COLO829 (cell line): ENCODE measurements at regions not wholly inside any gene's neighbourhood (a gene's known extent, or its start where the extent isn't known, plus 50 kb on each side); places are given as distances from the start of the nearest gene placed in this dataset.
"Not testable (repeated sequence)": the region's sequence is repeated elsewhere in the genome, so short reads cannot be mapped to it uniquely, and the experiment has no call there.

ENCODE experiments used
- DNase-seq: peaks from one replicate; pipeline ENCODE4 v3.0.0; 2012; ENCODE audit warnings: low spot score

DNA sequence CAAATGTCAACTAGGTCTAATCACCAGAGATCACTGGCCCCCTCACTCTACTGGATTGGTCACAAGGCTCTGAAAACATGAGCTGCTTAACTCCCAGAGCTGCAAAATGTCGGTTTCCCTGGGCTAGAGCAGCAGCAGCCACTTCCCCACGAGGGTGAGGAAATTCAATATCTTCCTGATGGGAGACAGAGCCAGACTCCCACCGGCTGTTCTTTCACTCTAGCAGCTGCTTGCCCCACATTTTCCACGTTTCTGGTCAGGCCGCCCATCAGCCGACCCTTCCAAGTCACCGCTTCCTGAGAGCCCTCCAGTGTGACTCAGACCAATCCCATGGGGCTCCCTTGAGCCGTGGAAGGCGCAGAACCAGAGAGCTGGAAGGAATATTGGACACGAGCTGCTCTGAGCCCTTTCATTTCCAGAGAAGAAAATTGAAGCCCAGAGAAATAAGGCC lies 227.0 kb downstream of the ADAMTS15 start:
- peak; percentile 8 for DNase-seq

DNA sequence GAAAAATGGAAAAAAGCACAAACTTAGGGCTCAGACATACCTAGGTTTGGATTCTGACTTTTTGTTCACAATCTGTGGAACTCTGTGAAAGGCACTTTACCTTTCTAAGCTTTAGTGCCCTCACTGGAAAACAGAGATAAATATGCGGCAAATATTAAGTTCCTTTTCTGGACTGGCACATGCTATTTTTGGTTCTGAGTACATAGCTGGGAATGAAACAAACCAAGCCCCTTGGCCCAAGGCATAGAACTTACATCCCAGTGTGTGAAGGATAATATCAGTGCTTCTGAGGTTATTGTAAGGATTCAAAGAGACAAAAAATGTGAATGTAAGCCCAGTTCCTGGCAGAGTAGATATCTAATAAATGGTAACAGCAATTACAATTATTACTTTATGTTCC lies 227.5 kb downstream of the ADAMTS15 start:
- DNase-seq = no peak

DNA sequence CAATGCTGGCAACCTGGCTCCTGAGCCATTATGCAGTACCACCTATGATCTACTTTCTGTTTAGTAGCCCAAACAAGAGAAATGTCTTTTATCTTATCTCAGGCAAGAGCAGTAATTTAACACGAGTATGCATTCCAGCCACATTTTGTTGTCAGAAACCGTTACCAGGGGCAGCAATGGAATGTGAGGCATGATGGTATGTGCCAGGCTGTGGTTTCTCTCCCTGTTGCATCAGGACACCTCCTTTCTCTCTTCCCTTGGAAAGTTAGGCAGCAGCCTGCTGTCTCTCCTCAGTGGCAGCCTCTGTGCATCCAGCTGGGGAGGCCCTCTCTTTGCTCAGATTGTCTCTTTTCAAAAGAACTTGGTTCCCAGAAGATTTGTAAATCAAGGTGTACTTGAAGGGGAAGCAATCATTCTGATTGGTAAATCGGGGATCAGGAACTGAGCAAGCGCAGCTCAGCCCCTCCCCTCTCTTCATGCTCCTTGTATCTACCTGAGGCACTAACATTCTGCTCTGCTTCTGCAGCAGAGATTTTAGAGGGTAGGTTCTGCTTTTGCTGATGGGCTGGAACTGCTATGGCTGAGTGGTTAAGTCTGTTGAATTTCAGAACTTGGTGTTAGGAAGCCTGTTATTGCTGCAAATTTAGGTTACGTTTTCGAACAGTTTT lies 229.2 kb downstream of the ADAMTS15 start:
- no peak for DNase-seq

DNA sequence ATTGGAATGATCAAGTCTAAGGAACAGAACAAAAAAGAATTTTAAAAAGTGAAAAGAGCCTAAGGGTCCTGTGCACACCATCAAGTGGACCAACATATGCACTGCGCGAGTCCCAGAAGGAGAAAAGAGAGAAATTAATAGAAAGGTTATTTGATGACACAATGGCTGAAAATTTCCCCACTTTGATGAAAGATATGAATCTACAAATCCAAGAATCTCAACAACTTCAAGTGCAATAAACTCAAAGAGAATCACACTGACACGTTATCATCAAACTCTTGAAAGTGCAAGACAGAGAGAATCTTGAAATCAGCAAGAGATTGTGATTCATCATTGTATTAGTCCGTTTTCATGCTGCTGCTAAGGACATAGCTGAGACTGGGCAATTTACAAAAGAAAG lies 230.8 kb downstream of the ADAMTS15 start:
- no peak for DNase-seq

DNA sequence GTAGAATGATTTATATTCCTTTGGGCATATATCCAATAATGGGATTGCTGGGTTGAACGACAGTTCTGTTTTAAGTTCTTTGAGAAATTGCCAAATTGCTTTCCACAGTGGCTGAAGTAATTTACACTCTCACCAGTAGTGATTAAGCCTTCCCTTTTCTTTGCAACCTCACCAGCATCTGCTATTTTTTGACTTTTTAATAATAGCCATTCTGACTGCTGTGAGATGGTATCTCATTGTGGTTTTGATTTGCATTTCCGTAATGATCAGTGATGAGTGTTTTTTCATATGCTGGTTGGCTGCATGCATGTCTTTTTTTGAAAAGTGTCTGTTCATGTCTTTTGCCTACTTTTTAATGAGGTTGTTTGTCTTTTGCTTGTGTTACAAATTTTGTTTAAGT lies 233.8 kb downstream of the SNX19 start:
- DNase-seq = not testable (repeated sequence)

DNA sequence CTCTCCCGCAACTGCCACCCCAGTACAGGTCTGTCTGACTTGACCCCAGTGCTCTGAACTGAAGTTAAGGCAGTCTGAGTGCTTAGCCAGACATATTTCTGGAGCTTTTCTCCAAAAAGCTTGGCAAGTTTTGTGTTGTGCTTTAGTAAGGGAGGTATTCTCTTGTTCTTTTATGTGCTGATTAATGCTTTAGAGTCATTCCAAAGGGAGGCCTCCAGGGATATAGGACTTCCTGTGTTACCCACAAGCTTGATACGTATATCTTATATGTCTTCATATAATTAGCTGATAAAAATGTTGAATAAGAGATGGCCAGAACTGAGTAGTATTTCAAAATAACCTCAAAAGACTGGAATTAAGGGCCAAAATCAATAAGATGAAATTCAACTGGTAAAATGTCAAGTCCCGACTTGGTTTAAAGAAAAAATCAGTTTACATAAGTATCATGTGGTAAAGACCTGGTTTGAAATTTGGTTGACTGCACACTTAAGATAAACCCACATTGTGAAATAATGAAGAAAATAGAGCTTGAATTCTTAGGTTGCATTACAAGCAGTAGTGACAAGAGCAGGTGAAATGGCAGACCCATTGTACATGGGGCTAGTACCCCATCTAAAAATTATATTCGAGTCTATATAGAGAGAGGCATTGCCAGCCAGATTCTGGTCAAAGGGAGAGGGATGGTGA lies 226.9 kb downstream of the SNX19 start:
- DNase-seq = no peak

DNA sequence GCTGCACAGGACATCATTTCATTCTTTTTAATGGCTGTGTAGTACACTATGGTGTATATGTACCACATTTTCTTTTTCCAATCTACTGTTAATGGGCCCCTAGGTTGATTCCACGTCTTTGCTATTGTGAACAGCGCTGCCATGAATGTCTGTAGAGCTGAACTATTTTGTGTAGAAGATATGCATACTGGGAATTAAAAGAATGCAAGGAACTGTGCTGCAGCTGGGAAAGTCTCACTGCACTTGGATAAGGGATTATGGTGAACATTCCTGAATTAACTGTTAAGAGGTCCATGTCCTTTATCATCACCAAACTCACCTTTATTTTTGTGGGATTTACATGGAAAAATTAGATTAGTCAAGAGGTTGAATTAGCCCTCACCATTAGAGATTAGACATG lies 224.7 kb downstream of the SNX19 start:
- no peak for DNase-seq

DNA sequence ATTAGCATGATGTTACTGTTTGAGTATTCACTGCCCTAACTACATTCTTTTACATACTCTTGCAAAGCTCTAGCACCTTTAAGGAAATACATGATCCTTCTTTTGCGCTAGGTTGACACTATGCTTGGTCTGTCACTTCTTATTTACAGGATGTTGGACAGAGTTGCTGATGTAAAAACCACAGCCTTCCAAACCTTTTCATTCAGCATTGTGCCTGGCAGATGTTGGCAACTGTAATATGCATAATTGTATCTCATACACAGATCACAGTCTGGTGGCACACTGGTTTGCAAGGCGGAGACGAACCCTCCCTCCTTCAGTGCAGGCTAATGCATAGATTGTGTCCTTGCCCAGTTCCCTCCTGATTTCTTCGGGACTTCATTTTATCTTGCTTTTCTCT lies 224.1 kb downstream of the SNX19 start:
- DNase-seq = no peak

DNA sequence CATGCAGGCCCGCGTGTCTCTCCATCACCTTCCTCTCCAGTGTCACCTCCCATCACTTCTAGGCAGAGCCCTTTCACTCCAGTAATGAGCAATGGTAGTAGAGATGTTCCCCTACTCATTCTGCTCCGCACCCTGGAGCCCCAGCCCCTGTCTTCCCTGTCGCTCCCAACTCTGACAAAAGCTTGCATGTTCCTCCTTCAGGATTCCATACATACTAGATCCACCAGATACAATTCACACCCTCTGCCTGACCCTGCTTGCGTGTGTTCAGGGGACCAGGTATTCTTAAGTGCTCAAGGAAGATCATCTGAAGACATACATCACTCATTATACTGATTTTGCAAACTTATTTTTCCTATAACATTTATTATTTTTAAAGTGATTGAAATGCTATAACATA lies 222.7 kb downstream of the SNX19 start:
- no peak for DNase-seq

DNA sequence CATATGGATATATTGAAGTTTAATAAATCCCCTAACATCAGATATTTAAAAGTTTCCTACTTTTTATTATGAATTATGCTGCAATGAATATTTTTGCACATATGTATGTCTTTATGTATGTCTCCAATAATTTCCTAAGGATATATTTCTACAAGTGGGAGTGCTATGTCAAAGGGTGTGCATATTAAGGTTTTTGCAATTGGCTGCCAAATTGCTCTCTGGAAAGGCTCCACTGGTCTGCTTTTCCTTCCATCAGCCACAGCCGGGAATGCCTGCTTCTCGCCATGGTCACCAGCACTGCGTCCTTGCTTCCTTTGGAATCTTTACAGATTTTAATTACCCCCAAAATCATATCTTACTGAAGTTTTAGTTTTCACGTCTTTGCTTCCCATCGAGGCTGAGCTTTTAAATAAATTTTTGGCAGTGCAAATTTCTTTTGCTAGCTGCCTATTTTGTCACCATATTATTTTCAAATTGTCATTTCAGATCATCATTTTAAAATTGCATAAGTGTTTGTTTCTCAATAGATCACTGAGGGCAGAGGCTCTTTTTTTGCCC lies 221.7 kb downstream of the SNX19 start:
- DNase-seq = no peak

DNA sequence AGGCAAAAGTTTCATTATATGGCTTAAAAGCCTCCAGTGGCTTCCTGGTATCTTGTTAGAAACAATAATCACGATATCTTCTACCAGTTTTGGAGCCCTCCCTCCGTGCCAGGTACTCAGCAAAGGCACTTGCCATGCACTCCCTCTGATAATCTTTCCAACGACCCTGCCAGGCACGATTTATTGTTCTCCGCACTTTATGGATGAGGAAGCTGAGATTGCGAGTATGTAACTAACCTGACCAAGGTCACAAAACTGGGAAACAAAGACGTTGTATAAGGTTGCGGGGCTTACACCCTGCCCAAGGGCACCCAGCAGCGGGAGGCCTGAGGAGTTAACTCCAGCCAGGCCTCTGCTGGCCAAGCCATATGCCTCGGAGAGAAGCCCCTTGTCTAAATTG lies 218.1 kb downstream of the SNX19 start:
- no peak for DNase-seq

DNA sequence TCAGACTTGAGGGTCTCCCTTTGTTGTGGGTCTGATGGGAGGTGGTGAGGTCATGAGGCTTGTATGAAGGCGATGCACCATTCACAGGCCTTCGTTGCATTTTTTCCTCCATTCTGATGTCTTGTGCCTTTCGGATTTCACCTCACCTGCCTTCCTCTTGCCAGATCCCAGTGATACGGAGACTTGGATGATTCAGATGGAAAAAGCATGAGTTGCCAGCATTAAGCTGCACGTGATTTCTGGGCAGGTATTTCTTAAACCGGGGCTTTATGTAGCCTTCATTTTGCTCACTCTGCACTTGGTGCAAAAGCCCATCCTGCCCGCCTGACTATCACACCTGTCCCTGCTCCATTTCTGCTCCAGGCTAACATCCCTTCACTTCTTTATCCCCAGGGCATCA lies 216.7 kb downstream of the SNX19 start:
- DNase-seq = no peak

DNA sequence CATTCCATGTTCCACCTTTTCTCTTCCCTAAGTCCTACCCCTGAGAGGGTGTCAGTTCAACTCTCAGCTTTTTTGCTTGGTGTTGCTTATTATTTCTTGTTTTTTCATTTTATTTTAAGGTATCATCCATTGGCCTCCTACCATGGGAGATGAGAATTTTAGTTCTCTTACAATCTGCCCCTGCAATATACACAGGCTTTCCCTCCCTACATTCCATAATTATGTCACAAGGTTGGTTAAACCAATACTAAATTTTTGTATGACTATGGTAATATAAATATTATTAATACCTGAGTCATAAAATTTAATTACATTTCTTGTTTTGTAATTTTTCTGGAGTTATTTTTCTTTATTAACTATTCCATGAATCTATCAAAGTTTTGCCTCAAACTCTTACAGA lies 216.2 kb downstream of the SNX19 start:
- no peak for DNase-seq

DNA sequence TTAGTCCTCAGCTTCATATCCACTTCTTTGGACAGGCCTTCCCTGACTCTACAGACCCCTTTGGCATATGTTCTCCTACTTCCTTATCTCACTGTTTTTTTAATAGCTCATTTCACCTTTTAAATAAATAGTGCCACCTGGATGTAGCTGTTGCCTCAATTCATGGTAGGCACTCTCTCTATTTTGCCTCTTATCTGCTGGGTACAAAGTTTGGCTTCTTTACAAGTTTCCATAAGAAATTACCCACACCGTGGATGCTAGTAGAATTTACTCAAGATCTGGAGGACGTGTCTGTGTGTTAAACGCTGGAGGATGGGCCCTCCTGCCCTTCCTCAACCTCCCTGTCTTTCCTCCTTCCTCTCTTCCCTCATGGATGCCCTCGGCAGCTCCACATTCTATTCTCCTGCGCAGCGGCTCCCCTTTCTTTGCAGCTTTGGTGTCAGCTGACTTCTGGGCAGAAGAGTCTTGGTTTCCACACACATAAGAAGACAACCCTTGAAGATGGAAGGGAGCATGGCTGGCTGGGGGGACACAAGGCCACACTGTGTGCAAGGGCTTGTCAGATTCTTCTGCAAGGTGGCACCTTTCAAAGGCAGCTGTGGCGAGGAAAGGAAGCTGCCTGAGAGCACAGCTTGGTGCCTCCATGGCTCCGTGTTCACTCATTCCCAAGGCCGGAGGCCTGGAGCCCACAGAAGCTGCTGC lies 212.6 kb downstream of the SNX19 start:
- no peak for DNase-seq

DNA sequence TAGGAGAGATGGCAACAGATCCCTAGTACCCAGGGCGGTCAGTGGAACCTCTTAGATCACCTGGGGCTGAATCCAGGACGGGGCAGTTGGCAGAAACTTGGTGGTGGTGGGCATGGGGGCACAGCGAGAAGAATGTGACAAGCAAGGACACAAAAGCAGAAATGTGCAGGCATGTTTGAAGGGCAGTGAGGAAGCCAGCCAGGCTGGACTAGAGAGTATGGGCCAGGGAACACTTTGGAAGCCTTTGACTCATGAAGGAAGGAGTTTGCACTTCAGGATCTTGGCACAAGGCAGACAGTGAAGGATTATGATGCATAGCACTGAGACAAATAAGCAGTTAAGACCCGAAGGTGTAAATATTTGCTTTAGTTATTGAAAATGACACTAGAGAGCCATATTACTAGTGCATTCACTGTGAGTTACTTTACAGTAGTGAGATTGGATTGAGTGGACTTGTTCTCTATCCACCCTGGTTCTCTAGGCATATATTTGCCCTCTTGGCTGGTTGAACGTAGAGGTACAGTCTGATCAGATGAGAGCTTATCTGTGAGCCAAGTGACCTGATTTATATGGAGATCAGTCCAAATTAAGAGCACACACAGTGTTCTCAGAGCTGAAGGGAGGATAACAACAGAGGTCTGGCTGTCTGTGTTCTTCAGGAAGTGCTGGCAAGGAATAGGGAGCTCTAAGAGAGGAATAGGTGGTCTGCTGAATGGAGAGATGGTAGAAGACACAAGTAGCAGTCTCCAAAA lies 210.4 kb downstream of the SNX19 start:
- no peak for DNase-seq

DNA sequence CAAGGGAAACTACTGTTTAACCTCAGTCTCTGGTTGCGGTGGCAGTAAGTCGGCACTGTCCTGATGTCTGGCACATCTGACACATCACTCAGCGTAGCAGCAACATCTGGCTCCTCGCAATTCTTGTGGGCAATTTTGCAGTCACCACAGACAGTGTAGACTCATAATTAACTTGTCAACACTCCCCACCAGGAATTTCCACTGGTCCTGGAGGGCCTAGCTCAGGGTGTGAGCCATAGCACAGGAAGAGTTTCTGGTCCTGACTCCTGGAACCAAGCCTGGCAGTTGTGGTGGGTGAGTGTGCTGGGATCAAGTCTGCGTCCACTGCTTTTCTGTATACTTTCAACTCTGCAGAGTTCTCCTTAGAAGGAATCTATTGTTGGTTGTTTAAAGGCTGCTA lies 209.7 kb downstream of the SNX19 start:
- DNase-seq = no peak

DNA sequence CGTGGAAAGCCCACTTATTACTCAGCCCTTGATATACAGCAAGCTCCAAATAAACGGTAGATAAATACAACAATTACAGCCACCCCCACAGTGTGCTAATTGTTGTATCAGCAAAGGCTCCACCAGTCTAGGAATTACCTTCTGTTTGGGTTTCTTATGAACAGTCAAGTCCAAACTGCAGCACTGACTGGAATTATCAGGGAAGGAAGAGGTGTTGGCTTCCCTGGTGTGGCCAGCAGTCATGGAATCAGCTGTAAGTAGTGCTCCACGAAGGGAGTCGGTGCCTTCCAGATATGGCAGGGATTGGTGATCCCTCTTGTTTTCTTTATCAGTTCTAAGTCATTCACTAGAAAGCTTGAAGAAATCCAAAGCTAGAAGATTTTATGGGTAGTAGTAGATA lies 209.1 kb downstream of the SNX19 start:
- DNase-seq = no peak

DNA sequence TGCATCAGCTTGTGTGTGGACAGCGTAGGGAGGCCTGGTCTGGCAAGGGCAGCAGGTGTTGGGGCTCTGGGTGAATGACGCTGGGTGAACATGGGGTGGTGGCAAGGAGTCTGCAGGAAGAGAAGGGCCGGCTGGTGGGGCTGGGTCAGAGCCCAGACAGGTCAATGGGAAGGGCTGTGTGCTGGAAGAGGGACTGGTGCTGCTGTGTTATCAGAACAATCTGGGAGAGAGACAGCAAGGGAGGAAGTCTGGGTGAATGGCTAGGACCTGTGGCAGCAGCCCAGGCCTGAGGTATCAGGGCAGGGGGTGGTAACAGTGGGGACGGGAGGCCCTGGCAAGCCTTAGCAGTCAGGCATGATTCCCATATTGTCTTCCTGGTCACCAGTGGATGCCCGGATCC lies 206.7 kb downstream of the SNX19 start:
- DNase-seq = no peak

DNA sequence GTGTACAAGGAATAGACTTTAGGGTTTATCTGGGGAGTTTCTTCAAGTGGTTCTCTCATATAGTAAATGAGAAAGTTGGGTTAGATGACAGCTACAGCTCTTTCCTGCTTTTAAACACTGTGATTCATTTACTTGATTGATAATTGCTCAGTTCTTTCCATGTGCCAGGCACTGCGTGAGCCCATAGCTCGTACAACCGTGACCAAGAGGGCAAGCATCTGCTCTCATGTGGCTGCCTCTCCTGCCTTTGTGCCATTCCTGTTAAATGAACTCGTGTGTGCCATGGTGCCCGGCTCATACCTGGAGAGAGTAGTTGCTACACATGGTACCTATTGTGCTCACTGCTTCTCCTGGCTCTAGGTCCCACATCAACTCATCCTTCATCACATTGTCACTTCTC lies 206.3 kb downstream of the SNX19 start:
- DNase-seq = no peak

DNA sequence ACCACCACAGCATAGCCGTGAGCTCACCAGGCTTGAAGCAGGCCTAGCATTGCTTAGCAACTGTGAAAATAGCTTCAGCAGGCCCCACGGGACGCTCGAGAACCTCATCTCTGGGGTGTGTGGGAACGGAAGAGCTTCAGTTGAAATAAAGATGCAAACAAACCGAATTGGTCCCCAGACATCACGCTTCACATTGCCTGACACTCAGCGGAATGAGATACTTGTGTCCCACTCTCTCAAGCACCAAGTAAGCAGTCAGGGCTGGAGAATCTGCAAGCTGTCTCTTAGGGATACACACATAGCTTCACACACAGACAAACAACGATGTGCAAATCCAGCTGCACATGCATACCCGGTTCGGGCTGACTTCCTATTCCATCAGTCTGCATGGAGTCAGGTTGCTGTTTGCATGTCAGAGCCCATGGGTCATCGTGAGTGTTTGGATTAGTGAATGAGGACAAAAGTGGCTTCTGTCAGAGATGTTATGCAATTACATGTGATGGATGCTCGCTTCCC lies 205.7 kb downstream of the SNX19 start:
- no peak for DNase-seq

DNA sequence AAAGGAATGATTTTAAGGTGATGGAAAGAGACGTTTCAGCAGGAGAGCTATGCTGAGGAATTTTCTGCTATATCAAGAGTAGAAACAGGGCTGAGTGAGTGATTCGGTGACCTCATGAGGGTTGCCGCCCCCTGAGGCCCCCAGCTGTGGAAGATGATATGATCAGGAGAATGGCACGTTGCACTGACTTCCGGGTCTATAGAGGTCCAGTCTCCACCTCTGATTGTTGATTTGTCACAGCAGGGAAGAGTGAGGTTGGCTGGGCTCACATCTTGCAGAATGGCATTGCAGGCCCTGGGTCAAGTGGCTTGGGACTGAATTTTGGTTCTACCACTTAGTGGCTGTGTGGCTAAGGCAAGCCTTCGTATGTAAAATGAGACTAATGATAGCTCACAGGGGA lies 205.1 kb downstream of the SNX19 start:
- no peak for DNase-seq

DNA sequence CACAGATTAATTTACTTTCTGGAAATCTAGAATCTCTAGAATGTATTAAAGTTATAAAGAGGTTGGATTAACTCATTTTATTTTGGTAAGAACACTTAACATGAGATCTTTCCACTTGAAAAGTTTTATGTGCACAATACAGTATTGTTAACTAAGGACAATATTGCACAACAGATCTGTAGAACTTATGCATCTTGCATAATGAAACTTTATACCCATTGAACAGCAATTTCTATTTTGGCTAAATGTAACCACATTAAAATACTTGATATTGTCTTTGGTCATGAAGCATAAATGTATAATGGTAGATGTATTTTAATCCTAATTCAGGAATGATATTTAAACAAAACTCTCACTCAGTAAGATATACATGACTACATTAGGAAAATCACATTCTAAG lies 203.8 kb downstream of the SNX19 start:
- no peak for DNase-seq
